Sigmoid colon (tissue), 6 donors: ENCODE measurements at regions not wholly inside any gene's neighbourhood (a gene's known extent, or its start where the extent isn't known, plus 50 kb on each side); places are given as distances from the start of the nearest gene placed in this dataset.
"Not testable (repeated sequence)": the region's sequence is repeated elsewhere in the genome, so short reads cannot be mapped to it uniquely, and the experiment has no call there.

ENCODE experiments used
- DNase-seq: peaks from one replicate; pipeline ENCODE4 v3.0.0-alpha.2; 2019
- H3K27ac ChIP-seq, 4 donors: fragments of 200-600 bp; sonication (generic); one replicate each; pipeline ENCODE4 v1.5.1; 2016 to 2019; ENCODE audit warnings: mild to moderate bottlenecking in 1 of 4
- H3K27me3 ChIP-seq, 3 donors: fragments of 200-600 bp; sonication (generic); one replicate each; pipeline ENCODE4 v1.5.1; 2019; ENCODE audit warnings: mild to moderate bottlenecking in 1 of 3
- H3K36me3 ChIP-seq, 4 donors: fragments of 200-600 bp; sonication (generic); one replicate each; pipeline ENCODE4 v1.5.1; 2016 to 2019
- H3K4me1 ChIP-seq, 4 donors: fragments of 200-600 bp; sonication (generic); one replicate each; pipeline ENCODE4 v1.5.1; 2017 to 2019
- H3K4me3 ChIP-seq, 4 donors: fragments of 200-600 bp; sonication (generic); one replicate each; pipeline ENCODE4 v1.5.1; 2017 to 2019; ENCODE audit warnings: mild to moderate bottlenecking in 2 of 4, moderate library complexity in 1 of 4
- H3K9me3 ChIP-seq, 4 donors: fragments of 200-600 bp in 3 of 4; sonication (generic) in 3 of 4; one replicate each; pipeline versions ENCODE4 v1.5.1 to v1.6.1; 2013 to 2019
- EP300 ChIP-seq, 4 donors: sonication (generic); formaldehyde crosslinking; IDR thresholded peaks; one replicate each; pipeline ENCODE4 v1.6.1; 2017; ENCODE audit warnings: antibody characterized with exemption in 4 of 4
- POLR2A ChIP-seq, 2 donors: fragments of 450-650 bp; IDR thresholded peaks; one replicate each; pipeline ENCODE4 v1.6.1; 2016; ENCODE audit warnings: antibody characterized with exemption in 2 of 2, mild to moderate bottlenecking in 2 of 2, moderate library complexity in 2 of 2
- POLR2AphosphoS5 ChIP-seq, 4 donors: sonication (generic); formaldehyde crosslinking; IDR thresholded peaks; one replicate each; pipeline ENCODE4 v1.6.1; 2017; ENCODE audit warnings: antibody characterized with exemption in 4 of 4
- WGBS, 2 donors: extraction: QIAGEN DNeasy Blood & Tissue Kit; methylation state at CpG; one replicate each; pipeline ENCODE4 v1.1.7; 2013; 5-methylcytosine and 5-hydroxymethylcytosine counted together
- intact Hi-C: fragments of 100-400 bp; cut with DNase I; formaldehyde crosslinking; loops from one replicate; pipeline ENCODE4 v1.15.1; 2023
- TF ChIP-seq, protein P1 (sequence below), 4 experiments: fragments of 450-650 bp in 3 of 4; fragments of 200-600 bp in 1 of 4; IDR thresholded peaks; one replicate each; pipeline ENCODE4 v1.5.1; 2016 to 2019; ENCODE audit warnings: antibody characterized with exemption in 4 of 4, mild to moderate bottlenecking in 3 of 4, moderate library complexity in 2 of 4
- donor health status: healthy with polysubstance abuse.
- donor health status: healthy.

DNA sequence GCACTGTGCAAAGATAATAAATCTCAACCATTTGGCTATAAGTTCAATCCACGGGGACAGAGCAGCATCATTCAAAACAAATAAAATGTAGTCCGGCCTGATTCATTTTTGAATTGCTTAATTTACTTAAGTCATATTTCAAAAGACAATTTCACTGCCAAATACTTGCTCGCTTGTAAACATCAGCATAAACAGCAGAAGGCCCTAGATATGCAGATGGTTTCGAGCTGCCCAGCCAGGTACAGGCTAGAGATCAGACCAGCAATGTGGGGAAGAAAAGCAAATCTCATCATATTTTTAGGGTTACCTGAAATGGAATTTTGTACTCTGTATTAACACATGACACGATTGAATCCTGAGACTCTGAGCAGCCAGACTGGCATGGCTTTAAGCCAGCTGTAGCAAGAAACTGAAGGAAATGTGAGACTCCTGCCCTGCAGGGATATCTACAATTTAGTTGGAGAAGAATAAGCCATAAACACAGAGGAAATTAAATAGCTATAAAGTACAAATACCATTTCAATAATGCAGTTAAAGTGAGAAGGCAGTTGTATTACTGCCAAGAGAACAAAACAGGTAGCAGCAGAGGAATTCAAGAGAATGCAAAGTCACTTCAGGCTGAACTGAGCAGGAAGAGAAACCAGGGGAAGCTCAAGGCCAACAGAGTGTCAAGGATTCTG, 440.3 kb downstream of the ETS1 start:
- intact Hi-C loops, result no loop called here
- no peak for DNase-seq
- Histone ChIP-seq H3K27ac (no peak overlapping the region), H3K4me1 (peaks cover 0 to 8% (median 8%) of the 10 kb centered on the region in 4 donors), H3K9me3 (no peaks in the 10 kb centered on the region), H3K36me3 (no peaks in the 10 kb centered on the region), H3K27me3 (no peaks in the 10 kb centered on the region), H3K4me3 (no peak overlapping the region)
- WGBS, 2 donors, result 13 to 56% methylated on average over 5 of the region's 5 CpGs
- TF ChIP-seq, protein P1, sequence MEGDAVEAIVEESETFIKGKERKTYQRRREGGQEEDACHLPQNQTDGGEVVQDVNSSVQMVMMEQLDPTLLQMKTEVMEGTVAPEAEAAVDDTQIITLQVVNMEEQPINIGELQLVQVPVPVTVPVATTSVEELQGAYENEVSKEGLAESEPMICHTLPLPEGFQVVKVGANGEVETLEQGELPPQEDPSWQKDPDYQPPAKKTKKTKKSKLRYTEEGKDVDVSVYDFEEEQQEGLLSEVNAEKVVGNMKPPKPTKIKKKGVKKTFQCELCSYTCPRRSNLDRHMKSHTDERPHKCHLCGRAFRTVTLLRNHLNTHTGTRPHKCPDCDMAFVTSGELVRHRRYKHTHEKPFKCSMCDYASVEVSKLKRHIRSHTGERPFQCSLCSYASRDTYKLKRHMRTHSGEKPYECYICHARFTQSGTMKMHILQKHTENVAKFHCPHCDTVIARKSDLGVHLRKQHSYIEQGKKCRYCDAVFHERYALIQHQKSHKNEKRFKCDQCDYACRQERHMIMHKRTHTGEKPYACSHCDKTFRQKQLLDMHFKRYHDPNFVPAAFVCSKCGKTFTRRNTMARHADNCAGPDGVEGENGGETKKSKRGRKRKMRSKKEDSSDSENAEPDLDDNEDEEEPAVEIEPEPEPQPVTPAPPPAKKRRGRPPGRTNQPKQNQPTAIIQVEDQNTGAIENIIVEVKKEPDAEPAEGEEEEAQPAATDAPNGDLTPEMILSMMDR (IDR thresholded peaks at IDR 0.05), result no peak
- TF ChIP-seq POLR2AphosphoS5 (IDR thresholded peaks at IDR 0.05), result no peak
- TF ChIP-seq EP300 (IDR thresholded peaks at IDR 0.05), result no peak
- TF ChIP-seq POLR2A (IDR thresholded peaks at IDR 0.05), result no peak

GRCh38 chr11:128140293-128140692, 447.1 kb downstream of the ETS1 start:
- H3K9me3 ChIP-seq, DNase-seq, H3K27ac ChIP-seq, H3K36me3 ChIP-seq, intact Hi-C loops, H3K4me3 ChIP-seq, H3K27me3 ChIP-seq, H3K4me1 ChIP-seq: not testable (repeated sequence)
- 85 to 90% methylated on average over 5 to 6 of the region's 6 CpGs for WGBS, 2 donors

- H3K4me3 ChIP-seq, result no peak overlapping the region
- no peaks in the 10 kb centered on the region for H3K27me3 ChIP-seq
- DNase-seq, result no peak
- 74 to 92% methylated on average over 2 of the region's 2 CpGs for WGBS, 2 donors
- H3K4me1 ChIP-seq, result peaks cover 0 to 10% (median 0%) of the 10 kb centered on the region in 4 donors
- peaks cover 0 to 4% (median 0%) of the 10 kb centered on the region in 4 donors for H3K9me3 ChIP-seq
- TF ChIP-seq EP300 (IDR thresholded peaks at IDR 0.05) (no peak), POLR2AphosphoS5 (IDR thresholded peaks at IDR 0.05) (no peak), POLR2A (IDR thresholded peaks at IDR 0.05) (no peak)
- TF ChIP-seq, protein P1 (IDR thresholded peaks at IDR 0.05), result no peak
- no peaks in the 10 kb centered on the region for H3K36me3 ChIP-seq
- intact Hi-C loops, result no loop called here
- H3K27ac ChIP-seq, result no peak overlapping the region
Observed at GRCh38 chr11:128135451-128135850, 451.9 kb downstream of the ETS1 start.

GRCh38 chr11:128133501-128133900, 453.9 kb downstream of the ETS1 start:
- Histone ChIP-seq H3K27me3 (no peaks in the 10 kb centered on the region), H3K4me1 (peaks cover 0 to 10% (median 0%) of the 10 kb centered on the region in 4 donors), H3K36me3 (no peaks in the 10 kb centered on the region), H3K9me3 (no peaks in the 10 kb centered on the region), H3K4me3 (no peak overlapping the region), H3K27ac (no peak overlapping the region)
- 74 to 83% methylated on average over 3 of the region's 3 CpGs for WGBS, 2 donors
- TF ChIP-seq, protein P1 (IDR thresholded peaks at IDR 0.05), result no peak
- TF ChIP-seq EP300 (IDR thresholded peaks at IDR 0.05) (no peak), POLR2A (IDR thresholded peaks at IDR 0.05) (no peak), POLR2AphosphoS5 (IDR thresholded peaks at IDR 0.05) (no peak)
- intact Hi-C loops, result no loop called here
- DNase-seq, result no peak

- intact Hi-C loops, result no loop called here
- no peaks in the 10 kb centered on the region for H3K36me3 ChIP-seq
- DNase-seq, result no peak
- no peak overlapping the region for H3K27ac ChIP-seq
- H3K4me1 ChIP-seq, result peaks cover 0 to 10% (median 0%) of the 10 kb centered on the region in 4 donors
- no peak overlapping the region for H3K4me3 ChIP-seq
- TF ChIP-seq POLR2AphosphoS5 (IDR thresholded peaks at IDR 0.05), result no peak
- TF ChIP-seq, protein P1 (IDR thresholded peaks at IDR 0.05), result no peak
- no peak for TF ChIP-seq POLR2A (IDR thresholded peaks at IDR 0.05)
- TF ChIP-seq EP300 (IDR thresholded peaks at IDR 0.05), result no peak
- no peaks in the 10 kb centered on the region for H3K9me3 ChIP-seq
- no peaks in the 10 kb centered on the region for H3K27me3 ChIP-seq
Observed at GRCh38 chr11:128130052-128130451, 457.3 kb downstream of the ETS1 start.
